Right forelimb (tissue), 1 donor: ENCODE measurements at regions not wholly inside any gene's neighbourhood (a gene's known extent, or its start where the extent isn't known, plus 50 kb on each side); places are given as distances from the start of the nearest gene placed in this dataset.
"Not testable (repeated sequence)": the region's sequence is repeated elsewhere in the genome, so short reads cannot be mapped to it uniquely, and the experiment has no call there.

Experiments
- DNase-seq: peaks from one replicate; pipeline ENCODE4 v3.0.0-alpha.2; 2018

DNA sequence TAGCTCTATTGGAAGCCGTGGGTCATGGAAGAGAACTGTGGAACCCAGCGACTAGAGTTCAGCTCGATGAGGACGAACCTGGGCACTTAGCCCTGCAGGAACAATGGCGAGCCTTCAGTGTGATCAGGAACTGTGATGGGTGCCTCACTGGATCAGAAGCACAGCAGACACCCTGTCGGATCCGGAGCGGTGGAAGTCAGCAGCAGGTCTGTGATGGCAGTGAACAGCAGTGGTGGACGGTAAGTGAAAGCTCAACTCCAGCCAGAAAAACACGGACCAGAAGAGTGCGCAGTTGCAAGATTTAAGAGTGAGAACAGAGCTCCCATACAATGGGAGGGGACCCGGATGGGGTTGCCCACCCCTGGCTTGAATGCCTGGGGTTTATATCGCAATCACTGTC, 282.2 kb downstream of the NSUN3 start:
- DNase-seq: no peak

DNA sequence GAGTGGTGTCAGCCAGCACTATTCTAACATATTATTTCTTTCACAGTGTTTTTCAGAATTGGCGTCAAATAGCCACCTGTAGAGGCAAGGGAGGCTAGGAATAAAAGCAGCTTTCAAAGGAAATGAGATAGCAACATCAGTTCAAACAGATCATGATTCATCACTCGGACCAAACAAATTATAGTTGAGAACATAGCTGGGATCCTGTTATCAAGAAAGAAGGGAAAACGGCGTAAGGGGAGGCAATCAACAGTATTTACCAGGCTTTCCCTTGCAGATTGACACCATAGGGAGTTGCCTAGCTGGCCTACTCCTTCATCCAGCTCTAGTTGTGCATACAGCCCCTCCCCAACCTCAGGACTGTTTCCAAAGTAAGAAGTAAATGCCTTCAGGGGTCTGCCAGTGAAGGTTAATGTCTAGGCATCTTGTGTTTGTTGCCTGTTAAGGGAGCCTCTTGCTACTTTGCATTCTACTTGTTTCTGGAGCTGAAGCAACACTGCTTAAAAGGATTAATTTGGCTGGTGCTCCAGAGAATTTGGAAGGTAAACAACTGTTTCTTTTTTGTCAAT, 286.5 kb downstream of the NSUN3 start:
- no peak for DNase-seq

DNA sequence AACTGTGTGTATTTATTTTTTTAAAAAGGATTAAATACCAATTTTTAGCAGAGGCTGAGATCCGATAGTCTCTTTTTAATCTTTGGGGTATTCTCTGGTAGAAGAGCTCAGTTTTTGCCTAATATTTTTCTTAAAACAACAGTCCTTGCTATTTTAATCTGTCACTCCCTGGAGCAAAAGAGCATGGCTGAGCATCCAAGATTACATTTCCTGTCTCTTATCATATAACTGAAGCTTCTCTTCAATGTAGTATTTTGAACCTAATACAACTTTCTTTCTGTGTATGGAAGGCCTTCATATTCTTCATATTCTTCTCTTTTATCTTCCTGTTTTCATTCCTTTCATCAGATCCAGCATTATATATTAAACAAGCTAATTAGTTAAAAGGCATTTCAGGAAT, 293.7 kb downstream of the NSUN3 start:
- DNase-seq: no peak

DNA sequence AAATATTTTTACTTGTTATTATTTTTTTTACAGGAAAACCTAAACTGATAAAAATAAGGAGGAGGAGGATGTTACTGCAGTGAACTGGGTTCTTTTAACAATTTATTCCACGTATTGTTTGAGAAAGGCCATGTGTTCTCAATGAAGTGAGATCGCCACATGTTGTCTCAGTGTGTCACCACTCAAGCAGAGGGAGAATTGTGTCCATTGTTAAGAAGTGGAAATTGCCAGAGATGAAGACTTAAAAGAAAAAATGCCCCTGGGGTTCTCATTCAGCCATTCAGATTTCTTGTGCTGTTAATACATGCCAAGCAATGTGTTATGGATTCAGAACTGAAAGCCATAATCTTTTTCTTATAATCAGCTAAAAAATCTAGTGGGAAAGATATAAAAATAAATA, 297.1 kb downstream of the NSUN3 start:
- DNase-seq: no peak

DNA sequence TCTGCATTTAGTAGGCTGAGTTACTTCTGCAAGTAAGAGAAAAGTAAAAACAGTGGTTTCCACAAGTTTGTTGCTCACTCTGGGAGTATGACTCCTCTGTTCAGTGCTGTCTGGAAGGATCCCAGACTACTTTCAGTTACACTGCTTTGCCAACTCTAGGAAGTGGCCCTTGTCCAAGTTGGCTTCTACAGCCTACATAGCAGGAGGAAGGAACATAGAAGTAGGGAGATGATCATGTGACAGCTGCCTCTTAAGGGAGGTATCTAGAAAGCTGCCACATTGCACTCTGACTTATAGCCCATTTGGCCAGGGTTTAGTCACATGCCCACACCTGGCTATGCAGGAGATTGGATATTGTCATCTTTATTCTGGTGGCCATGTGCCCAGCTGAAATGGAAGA, 298.1 kb downstream of the NSUN3 start:
- peak; percentile 70 for DNase-seq

DNA sequence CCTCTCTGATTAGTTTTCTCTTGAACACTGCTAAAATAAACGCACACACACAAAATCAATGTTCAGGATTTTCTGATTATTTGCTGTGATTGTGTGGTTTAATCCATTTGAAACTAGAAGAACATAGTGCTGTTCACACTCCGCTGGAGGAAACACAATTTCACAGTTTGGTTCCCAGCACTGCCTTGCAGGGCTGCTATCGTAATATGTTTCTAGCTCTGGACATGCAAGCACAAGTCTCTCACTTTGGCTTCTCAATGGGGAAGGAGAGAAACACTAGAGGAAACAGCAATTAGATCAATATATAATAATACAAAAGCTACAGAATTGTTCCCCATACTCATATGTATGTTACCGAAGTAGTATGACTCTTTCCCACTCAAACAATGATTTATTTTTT, 299.5 kb downstream of the NSUN3 start:
- DNase-seq: no peak

DNA sequence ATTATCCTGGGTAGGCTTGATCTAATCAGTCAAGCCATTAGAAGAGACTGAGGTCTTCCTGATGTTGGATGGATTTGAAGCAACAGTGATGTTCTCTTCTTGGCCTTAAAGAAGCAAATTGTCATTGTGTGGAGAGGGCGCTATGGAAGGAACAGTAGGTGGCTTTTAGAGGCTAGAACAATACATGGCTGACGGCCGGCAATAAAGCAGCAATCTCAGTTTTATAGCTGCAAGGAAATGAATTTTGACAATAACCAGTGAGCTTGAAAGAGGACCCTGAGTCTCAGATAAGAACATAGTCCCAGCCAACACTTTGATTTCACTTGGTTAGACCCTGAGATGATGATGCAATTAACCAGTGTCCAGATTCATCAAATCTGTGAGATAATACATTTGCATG, 302.1 kb downstream of the NSUN3 start:
- no peak for DNase-seq

DNA sequence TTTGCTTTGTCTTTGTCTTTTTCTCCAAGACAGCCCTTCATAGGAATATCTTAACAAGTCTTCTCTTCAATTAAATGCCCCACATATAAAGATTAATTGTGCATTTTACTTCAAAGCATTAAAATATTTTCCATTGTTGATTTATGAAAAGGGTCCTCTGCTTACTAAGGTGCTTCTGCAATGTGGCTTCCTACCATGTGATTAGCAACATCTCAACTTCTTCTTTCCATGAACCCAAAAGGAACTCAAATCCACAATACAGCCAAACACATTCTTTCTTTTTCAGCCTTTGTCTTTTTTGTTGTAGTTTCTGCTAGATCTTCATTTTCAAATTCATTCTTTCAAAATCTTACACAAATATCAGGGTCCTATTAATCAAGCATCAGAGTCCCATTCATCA, 309.2 kb downstream of the NSUN3 start:
- no peak for DNase-seq

DNA sequence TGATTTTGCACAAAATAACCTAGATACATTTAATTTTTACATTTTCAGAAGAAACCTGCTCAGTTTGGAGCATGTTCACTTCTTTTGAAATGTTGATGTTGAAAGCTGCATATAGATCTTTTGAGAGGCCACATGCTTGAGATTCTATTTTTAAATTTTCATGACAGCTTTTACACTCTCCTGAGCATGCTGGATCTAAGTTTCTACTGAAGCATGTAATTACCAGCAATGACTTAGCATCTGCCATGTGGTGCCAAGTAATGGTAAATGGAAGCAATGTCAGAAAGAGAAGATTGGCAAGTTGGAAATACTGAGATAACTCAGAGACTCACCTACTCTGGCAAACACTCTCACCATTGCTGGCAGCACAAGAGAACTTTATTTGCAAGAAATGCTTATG, 310.6 kb downstream of the NSUN3 start:
- no peak for DNase-seq

DNA sequence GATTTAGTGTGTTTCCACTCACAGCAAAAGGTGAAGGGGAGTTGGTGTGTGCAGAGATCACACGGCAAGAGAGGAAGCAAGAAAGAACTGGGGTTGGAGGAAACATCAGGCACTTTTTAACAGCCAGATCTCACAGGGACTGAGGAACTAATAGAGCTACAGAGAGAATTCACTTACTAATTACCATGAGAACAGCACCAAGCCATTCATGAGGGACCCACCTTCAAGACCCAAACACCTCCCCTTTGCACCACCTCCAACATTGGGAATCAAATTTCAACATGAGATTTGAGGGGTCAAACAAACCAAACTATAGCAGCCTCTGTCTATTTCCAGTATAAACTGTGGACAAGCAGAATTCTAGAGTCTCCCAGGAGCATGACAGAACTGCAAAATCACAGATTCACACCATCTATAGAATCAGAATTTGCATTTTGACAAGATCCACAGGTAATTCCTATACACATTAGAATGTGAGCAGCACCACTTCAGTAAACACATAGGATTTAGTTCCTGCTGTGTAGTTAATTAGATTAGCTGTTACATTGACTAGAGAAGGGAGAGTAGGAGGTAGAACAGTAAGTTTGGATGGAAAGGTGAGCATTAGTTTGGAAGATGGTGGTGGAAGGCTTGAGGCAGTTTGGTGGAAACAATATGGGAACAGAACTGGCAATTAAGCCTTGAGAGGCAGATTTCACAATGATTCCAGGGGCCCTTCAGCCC, 311.7 kb downstream of the NSUN3 start:
- no peak for DNase-seq

DNA sequence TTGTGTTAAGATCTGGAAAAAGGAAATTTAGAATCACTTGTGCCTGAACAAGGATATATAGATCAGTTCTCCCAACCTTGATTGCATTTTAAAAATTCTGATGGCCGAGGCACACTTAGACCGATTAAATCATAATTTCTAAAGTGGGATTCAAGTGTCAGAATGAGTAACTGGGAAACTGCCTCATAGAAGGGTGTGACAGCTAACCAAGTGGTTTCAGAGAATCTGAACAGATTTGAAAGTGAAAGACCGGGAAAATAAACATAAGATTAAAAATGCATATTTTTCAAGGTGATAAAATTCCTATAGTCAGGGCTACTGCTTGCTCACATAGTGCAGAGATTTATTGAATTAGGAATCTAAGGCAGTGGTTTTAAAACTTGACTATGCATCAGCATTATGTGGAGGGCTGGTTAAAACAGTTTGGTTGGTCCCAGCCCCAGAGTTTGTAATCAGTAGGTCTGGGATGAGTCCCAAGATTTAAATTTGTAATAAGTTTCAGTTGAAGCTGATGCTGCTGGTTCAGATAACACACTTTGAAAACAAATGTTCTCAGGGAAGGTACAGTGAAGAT, 314.3 kb downstream of the NSUN3 start:
- not testable (repeated sequence) for DNase-seq

DNA sequence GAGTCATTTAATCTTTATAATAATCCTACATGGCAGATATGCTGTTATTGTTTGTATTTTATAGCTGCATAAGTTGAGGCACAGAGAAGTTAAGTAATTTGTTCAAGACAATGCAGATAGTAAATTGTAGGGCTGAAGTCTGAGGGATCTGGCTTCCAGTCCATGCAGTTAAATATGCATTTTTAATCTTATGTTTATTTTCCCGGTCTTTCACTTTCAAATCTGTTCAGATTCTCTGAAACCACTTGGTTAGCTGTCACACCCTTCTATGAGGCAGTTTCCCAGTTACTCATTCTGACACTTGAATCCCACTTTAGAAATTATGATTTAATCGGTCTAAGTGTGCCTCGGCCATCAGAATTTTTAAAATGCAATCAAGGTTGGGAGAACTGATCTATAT, 315.0 kb downstream of the NSUN3 start:
- DNase-seq: not testable (repeated sequence)

DNA sequence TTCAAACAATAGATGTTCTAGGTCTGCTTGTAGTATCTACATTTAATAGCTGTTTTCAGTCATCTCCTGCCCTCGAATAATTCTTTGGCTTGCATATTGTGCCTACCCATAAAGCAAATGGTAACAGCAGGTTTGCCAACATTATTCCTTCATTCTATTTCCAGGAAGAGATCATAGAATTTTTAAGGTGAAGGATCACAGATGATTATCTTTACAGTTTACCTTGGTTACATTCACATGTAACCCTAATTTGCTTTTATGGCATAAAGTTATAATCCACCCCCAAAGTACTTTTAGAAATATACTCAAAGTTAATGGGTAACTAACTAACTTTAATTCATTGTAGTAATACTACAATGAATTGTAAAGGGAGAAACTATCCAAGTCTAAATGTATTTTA, 315.5 kb downstream of the NSUN3 start:
- DNase-seq: no peak

DNA sequence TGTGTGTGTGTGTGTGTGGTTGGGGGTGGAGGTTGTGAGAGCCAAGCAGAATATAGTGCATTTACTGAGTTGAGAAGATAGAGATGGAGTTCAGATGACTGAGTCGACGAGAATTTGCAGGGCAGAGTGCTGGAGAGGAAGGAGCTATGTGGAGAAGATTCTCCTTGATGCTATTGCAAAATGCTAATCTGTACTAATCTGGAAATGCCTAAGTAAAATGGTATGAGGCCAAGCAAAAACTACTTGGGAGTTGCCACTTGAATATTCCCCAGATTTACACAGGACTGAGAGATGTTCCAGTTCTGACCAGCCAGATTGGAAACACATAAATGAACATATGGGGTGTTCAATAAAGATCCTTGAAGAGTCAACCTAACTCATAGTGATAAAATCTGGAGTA, 316.4 kb downstream of the NSUN3 start:
- DNase-seq: no peak

DNA sequence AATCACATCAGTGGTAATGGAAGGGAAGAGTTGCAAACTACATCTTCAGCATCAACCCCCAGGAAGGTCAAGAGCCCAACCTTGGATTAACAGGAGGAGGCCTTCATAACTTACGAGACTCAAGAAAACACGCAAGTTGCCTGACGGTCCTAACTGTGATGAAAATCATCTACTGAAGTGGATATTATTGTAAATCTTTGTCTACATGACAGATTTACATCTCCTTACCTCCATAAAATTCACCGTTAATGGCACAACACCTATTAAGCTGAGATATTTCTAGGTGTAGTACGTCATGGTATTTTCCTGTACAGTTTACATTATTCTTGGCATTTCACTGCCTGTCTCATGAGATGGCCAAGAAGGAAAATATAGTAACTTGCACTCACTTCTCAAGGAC, 332.0 kb downstream of the NSUN3 start:
- no peak for DNase-seq

DNA sequence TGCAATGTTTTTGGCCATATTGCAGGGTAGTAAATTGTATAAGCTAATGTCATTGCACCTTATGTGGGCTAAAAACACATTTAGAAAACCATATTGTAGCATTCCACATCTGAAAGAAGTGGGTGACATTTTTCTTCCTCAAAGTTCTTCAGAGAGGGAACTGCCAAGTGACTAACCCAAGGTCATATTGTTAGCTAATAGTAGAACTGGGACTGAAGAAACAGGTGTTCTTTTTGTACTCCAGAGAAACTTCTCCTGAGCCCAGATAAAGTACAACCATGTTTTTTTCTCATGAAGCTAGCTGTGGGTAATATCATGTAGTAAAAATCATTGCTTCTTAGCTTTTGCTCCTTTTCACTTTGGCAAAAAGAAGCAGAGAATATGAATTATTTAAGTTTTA, 333.0 kb downstream of the NSUN3 start:
- no peak for DNase-seq

DNA sequence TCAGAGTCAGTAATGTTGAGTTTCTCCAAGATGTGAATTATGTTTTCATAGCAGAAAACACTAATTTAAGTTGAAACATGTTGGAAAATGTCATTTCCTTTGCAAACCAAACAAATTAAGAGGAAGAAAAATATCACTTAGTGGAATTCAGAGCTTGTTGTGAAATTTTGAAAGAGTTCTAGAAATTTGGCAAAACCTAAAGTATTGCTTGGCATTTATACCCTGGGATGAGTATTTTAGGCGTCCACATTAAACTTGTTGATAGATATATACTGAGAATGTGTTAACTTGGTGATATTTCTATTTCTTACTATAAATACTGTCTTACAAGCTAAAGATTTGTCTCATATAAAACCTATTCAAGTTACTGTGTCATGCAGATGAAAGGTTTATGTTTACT, 335.2 kb downstream of the NSUN3 start:
- no peak for DNase-seq

DNA sequence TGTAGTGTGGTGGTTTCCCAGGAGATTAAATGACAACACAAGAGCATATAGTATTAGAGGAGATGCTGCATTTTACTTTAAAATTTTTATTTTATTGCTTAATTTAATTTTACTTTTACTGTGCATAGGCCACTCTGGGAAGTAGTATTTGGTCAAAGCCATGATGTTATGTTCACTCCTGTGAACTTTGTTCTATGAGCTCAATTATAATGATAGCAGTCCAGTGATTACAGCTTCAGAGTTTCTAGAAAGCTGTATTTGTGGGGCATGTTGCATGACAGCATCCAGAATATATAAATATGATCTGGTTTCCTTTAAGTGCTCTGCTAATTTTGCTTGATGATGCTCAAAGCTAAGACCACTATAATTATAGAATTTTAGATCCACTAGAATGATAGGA, 338.6 kb downstream of the NSUN3 start:
- no peak for DNase-seq

DNA sequence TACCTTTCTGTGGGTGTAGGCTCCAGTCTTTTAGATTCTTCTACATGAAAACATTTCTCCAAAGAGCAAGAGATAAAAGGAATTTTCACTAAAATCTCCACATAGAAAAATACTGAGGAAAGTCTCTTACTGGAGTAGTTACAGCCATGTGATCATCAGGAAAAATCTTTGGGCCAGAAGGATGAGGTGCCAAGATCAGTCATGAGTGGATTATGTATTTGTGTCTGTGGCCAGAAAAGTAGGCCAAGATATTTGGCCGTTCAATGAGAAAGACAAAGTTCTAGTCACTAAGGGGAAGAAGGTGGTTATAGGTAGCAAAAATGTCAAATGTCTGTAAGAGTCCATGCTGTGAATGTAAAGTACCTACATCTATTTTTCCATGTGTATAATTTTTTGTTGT, 339.3 kb downstream of the NSUN3 start:
- no peak for DNase-seq

DNA sequence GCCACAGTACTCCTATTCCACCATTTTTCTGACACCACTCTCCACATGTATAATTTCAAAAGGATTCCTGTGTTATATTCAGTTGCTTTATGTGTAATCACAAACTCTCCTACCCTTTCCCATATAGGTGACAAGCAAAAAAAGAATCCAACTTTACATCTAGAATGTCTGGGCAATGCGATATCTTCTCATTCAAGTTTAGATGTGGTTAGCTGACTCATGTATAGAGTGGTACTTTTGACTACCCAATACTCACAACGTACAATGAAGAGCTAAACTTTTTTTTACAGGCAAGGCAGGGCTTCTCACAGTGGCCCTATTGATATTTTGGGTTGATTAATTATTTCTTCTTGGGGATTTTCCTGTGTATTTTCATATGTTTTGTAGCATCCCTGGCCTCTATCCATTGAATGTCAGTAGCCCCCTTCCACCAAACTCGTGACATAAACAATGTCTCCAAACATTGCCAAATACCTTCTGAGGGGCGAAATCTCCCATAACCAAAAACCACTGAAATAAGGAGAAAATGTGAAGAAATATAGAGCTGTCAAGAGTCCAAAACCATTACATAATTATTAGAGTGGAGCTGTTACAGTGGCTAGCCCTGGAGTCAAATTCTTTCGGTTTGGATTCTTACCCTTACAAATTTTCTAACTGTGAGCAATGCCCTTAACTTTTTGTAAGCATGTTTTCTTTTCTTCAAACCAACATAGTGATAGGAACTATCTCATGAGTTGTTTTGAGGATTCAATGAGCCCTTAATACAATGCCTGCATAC, 342.6 kb downstream of the NSUN3 start:
- DNase-seq: no peak

DNA sequence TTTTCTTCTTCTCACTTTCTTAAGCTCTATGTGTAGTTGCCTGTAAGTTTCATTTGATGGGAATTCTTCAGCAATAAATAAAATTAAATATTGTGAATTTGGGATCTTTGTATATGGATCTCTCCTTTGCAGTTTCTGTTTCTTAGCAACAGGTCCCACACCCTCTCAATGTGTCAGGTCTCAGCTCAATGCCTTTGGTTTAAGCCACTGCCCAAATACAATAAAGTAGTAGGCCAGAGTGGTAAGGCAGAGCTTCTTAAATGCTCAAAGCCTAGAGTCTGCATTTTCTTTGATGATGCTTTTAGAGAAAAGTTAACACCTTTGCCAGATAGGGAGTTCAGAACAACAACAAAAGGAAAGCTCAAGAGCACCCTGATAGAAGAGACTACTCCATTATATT, 343.7 kb downstream of the NSUN3 start:
- DNase-seq: no peak

DNA sequence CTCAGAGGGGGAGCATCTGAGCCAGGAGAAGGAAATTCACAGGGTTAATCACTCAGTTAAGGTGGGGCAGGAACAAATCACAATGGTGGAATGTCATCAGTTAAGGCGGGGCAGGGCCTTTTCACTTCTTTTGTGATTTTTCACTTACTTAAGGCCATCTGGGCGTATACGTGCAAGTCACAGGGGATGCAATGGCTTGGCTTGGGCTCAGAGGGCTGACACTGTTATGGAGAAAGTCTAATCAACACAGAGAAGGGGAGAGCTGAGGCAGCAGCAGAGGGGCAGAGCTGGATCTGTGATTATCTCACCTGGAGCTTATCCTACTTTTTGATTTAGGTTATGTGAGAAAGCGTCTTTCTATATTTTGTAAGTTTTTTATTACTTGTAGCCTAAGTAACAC, 350.1 kb downstream of the NSUN3 start:
- not testable (repeated sequence) for DNase-seq

DNA sequence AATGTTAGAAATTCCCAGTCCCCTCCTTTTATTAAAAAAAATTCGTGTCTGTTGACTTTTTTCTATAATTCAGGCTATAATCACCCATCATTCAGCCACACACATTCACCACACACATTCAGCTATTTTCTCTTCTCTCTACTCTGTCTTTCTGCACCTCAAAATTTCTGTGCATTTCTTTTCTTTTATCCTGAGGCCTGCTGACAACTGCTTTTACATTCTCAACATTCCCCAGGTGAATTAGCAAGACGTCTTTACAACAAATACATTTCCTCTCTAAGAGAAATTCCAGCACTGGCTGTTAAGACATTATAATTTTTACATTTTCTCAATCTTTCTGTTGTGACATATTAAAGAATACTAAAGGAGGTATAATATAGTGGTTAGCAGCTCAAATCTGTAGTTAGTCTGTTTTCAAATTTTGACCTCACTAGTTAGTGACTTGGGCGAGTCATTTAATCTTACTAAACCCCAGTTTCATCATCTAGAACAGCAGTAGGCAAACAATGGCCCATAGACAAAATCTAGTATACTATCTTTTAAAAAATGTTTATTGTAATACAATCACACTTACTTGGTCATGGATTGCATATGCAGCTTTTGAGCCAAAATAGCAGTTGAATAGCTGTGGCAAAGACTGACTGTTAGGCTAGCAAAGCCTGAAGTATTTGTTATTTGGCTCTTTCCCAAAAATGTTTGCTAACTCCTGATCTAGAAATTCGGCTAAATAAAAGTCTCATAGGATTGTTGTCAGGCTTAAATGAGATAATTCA, 350.7 kb downstream of the NSUN3 start:
- no peak for DNase-seq
